ENCODE measurements at regions not wholly inside any gene's neighbourhood (a gene's known extent, or its start where the extent isn't known, plus 50 kb on each side); places are given as distances from the start of the nearest gene placed in this dataset.
"Not testable (repeated sequence)": the region's sequence is repeated elsewhere in the genome, so short reads cannot be mapped to it uniquely, and the experiment has no call there.

GRCh38 chrX:112380541-112381278 lies 298.1 kb upstream of the TRPC5 start:
- DNase-seq = no peak
- in situ Hi-C loops (cut with HindIII; ENCODE audit: low pct_ligation_motif_present, low pct_unique_long_range_greater_than_20kb, low sequenced_read_pairs) = no loop called here

GRCh38 chrX:112377481-112377880 lies 294.9 kb upstream of the TRPC5 start:
- in situ Hi-C loops (cut with HindIII; ENCODE audit: low pct_ligation_motif_present, low pct_unique_long_range_greater_than_20kb, low sequenced_read_pairs) = no loop called here
- no peak for DNase-seq

DNA sequence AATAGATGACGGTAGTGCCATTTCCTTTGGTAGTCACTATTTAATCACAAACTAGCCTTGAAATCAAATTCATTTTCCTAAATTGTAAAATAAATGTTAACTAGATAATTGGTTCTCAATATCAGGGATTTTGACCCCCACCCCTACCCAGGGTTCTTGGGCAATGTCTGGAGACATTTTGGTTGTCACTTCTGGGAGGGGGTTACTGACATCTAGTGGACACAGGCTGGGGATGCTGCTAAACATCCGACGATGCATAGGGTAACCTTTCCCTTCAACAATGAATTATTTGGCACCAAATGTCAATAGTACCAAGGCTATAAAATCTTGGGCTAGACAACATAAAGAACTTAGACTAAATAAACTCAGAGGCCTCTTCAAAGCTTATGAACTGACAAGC lies 285.8 kb upstream of the TRPC5 start:
- in situ Hi-C loops (cut with HindIII; ENCODE audit: low pct_ligation_motif_present, low pct_unique_long_range_greater_than_20kb, low sequenced_read_pairs) = no loop called here

DNA sequence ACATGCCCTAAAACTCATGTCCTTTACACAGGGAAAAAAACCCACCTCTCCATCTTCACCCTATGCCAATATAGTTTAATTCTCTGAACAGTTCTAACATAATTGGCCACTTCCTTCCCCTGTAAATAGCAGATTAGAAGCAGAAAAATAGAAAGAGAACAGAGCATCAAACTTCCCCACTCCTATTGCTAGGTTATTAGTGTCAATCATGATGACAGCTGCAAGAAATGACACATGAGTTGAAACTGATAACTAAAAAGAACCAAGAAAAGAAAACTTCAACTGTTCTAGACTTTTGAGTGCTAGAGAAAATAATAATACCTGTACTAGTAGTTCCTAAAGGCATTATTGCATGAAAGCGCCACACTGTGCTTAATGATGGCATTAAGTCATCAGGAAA lies 284.5 kb upstream of the TRPC5 start:
- in situ Hi-C loops (cut with HindIII; ENCODE audit: low pct_ligation_motif_present, low pct_unique_long_range_greater_than_20kb, low sequenced_read_pairs) = no loop called here
- no peak for DNase-seq

More for the DNA sequence above, 285.8 kb upstream of the TRPC5 start:
- DNase-seq = no peak

DNA sequence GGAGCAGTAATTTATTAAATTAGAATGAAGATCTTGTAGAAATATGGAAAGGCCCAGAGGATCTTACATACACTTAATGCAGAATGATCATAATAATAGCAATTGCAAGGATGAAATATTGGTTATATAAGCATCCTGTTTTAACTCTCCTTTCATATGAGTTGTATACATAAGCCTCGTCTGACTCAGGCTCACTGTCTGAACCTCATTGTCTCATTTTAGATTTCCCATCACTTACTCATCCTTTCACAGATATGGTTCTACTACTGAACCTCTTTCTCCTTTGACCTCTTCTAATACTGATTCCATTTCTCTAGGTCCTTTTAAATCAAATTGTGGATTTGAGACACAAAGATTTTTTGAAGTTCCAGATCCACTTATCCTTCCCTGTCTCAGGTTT lies 277.3 kb upstream of the TRPC5 start:
- no peak for DNase-seq
- in situ Hi-C loops (cut with HindIII; ENCODE audit: low pct_ligation_motif_present, low pct_unique_long_range_greater_than_20kb, low sequenced_read_pairs) = no loop called here

- in situ Hi-C loops (cut with HindIII; ENCODE audit: low pct_ligation_motif_present, low pct_unique_long_range_greater_than_20kb, low sequenced_read_pairs) = no loop called here
- no peak for DNase-seq
Measured at GRCh38 chrX:112355931-112356330, 273.4 kb upstream of the TRPC5 start.

DNA sequence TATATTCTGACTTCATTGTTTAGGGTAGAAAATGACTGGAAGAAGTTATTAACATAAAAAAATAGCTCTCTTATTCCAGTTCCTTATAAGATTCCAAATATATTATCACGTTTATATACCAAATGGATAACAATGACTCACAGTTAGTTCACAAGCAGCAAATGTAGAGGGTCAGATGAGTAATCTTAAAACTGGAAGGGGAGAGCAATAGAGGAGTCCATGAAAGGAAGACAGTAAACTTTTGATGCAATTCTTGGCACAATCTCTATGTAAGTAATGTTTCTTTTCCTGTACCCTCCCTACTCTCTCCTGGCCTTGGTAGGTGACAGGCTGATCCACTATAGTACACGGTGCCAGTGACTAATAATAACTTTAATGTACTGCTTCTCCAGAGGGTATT lies 259.0 kb upstream of the TRPC5 start:
- in situ Hi-C loops (cut with HindIII; ENCODE audit: low pct_ligation_motif_present, low pct_unique_long_range_greater_than_20kb, low sequenced_read_pairs) = no loop called here
- no peak for DNase-seq

GRCh38 chrX:112313201-112313600 lies 230.6 kb upstream of the TRPC5 start:
- no peak for DNase-seq
- in situ Hi-C loops (cut with HindIII; ENCODE audit: low pct_ligation_motif_present, low pct_unique_long_range_greater_than_20kb, low sequenced_read_pairs) = no loop called here

GRCh38 chrX:112306027-112306426 lies 223.5 kb upstream of the TRPC5 start:
- in situ Hi-C loops (cut with HindIII; ENCODE audit: low pct_ligation_motif_present, low pct_unique_long_range_greater_than_20kb, low sequenced_read_pairs) = no loop called here
- DNase-seq = no peak

DNA sequence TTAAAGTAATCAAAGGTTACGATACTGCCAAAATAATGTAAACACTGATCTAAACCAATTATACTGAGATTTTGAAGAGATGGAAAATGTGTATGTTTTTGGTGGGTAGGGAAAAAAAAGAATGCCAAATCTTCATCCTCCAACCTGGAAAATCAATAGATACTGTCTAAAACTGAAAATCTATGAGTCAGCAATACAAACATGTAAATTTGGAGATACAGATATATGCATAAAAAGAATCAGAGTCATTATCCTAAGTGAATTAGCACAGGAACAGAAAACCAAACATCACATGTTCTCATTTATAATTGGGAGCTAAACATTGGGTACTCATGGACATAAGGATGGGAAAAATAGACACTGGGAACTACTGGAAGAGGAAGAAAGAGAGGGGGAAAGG lies 197.4 kb upstream of the TRPC5 start:
- in situ Hi-C loops (cut with HindIII; ENCODE audit: low pct_ligation_motif_present, low pct_unique_long_range_greater_than_20kb, low sequenced_read_pairs) = no loop called here
- DNase-seq = no peak

GRCh38 chrX:112270991-112271390 lies 188.4 kb upstream of the TRPC5 start:
- no peak for DNase-seq
- in situ Hi-C loops (cut with HindIII; ENCODE audit: low pct_ligation_motif_present, low pct_unique_long_range_greater_than_20kb, low sequenced_read_pairs) = no loop called here

DNA sequence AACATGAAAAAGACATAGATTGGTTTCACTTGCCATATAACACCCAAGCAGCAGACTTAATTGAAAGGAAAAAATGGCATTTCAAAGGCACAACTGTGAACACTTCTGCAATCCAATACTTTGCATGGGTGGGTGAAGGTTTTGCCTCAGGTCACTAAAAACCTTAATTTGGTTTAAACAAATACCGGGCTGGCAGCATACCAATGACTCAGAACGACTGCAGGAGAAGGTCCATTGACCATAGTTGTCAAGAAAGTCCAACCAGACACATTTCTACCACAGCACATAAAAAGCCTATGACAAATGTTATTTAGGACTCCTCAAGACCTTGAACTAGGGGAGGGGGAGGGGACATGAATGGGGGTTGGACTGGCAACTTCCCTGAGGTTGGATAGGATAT lies 183.6 kb upstream of the TRPC5 start:
- in situ Hi-C loops (cut with HindIII; ENCODE audit: low pct_ligation_motif_present, low pct_unique_long_range_greater_than_20kb, low sequenced_read_pairs) = no loop called here
- no peak for DNase-seq

GRCh38 chrX:112259375-112259774 lies 176.8 kb upstream of the TRPC5 start:
- in situ Hi-C loops (cut with HindIII; ENCODE audit: low pct_ligation_motif_present, low pct_unique_long_range_greater_than_20kb, low sequenced_read_pairs) = no loop called here

GRCh38 chrX:112254896-112255295 lies 172.3 kb upstream of the TRPC5 start:
- in situ Hi-C loops (cut with HindIII; ENCODE audit: low pct_ligation_motif_present, low pct_unique_long_range_greater_than_20kb, low sequenced_read_pairs) = no loop called here
- DNase-seq = no peak

More at GRCh38 chrX:112259375-112259774, 176.8 kb upstream of the TRPC5 start:
- DNase-seq = no peak

DNA sequence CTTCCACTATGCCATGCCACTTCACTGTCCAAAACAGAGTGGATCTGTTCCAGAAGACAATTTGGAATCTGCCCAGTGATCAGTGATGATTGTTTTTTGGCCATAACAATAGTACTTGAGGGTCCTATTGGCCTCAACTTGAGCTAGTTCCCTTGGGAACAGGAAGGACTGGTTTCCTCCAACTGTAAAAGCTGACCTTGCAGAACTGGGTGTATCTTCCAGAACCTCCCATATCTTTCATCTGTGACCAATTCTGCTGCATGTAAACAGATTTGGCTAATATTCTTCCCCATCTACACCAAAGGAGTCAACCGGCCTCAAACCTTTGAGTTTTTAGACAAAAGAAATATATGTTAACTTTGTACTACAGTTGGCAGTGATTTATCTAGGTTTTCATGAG lies 165.1 kb upstream of the TRPC5 start:
- in situ Hi-C loops (cut with HindIII; ENCODE audit: low pct_ligation_motif_present, low pct_unique_long_range_greater_than_20kb, low sequenced_read_pairs) = no loop called here
- no peak for DNase-seq

DNA sequence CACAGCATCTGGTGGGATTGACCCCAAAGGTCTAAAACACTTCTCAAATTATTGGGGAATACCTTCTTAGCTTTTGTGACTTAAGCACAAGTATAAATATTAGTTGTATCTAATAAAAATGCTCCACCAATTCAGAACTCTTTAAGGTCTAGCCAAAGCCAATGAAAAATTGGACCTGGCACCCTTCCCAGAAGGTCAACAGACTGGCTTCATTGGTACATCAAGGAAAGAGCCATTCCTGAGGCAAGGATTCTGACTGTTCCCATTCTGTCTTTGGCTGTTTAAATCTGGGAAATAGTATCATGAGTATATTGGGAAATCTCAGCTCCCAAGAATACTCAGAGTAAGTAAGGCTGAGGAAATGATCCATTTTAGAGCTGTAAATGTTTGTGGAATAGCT lies 153.0 kb upstream of the TRPC5 start:
- in situ Hi-C loops (cut with HindIII; ENCODE audit: low pct_ligation_motif_present, low pct_unique_long_range_greater_than_20kb, low sequenced_read_pairs) = no loop called here
- no peak for DNase-seq

- DNase-seq = no peak
- in situ Hi-C loops (cut with HindIII; ENCODE audit: low pct_ligation_motif_present, low pct_unique_long_range_greater_than_20kb, low sequenced_read_pairs) = no loop called here
Measured at GRCh38 chrX:112233164-112233563, 150.6 kb upstream of the TRPC5 start.

DNA sequence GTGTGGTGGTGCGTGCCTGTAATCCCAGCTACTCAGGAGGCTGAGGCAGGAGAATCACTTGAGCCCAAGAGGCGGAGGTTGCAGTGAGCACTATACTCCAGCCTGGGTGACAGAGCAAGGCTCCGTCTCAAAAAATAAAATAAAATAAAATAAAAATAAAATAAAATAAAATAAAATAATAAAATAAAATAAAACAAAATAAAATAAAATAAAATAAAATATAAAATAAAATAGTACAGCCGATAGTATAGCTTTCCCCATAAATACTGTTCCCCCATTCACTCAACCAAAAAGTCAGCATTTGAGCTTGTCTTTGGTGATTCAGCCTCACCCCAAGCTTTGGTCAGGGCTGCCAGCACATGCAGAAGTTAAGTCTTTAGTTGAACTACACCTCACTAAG lies 144.2 kb upstream of the TRPC5 start:
- in situ Hi-C loops (cut with HindIII; ENCODE audit: low pct_ligation_motif_present, low pct_unique_long_range_greater_than_20kb, low sequenced_read_pairs); DNase-seq: not testable (repeated sequence)

- in situ Hi-C loops (cut with HindIII; ENCODE audit: low pct_ligation_motif_present, low pct_unique_long_range_greater_than_20kb, low sequenced_read_pairs) = no loop called here
- no peak for DNase-seq
Measured at GRCh38 chrX:112223391-112223790, 140.8 kb upstream of the TRPC5 start.

GRCh38 chrX:112218388-112218787 lies 135.8 kb upstream of the TRPC5 start:
- DNase-seq = no peak
- in situ Hi-C loops (cut with HindIII; ENCODE audit: low pct_ligation_motif_present, low pct_unique_long_range_greater_than_20kb, low sequenced_read_pairs) = no loop called here

- in situ Hi-C loops (cut with HindIII; ENCODE audit: low pct_ligation_motif_present, low pct_unique_long_range_greater_than_20kb, low sequenced_read_pairs) = no loop called here
- no peak for DNase-seq
Measured at GRCh38 chrX:112211459-112211858, 128.9 kb upstream of the TRPC5 start.

All from ACHN (cell line).